SIG-M5 treated with dmso at 0.1 percent for 504 hours (cell line): ENCODE measurements at regions not wholly inside any gene's neighbourhood (a gene's known extent, or its start where the extent isn't known, plus 50 kb on each side); places are given as distances from the start of the nearest gene placed in this dataset.
A peak's percentile ranks its signal among the peaks of the same experiment; 100 is the strongest.
"Not testable (repeated sequence)": the region's sequence is repeated elsewhere in the genome, so short reads cannot be mapped to it uniquely, and the experiment has no call there.

Experiments
- DNase-seq: peaks from one replicate; lab custom pipeline; 2025; ENCODE audit not compliant: unreplicated experiment; lab: John Stamatoyannopoulos, UW

- no peak for DNase-seq
Measured at GRCh38 chr10:30765022-30765615, 135.6 kb upstream of the LYZL2 start.

DNA sequence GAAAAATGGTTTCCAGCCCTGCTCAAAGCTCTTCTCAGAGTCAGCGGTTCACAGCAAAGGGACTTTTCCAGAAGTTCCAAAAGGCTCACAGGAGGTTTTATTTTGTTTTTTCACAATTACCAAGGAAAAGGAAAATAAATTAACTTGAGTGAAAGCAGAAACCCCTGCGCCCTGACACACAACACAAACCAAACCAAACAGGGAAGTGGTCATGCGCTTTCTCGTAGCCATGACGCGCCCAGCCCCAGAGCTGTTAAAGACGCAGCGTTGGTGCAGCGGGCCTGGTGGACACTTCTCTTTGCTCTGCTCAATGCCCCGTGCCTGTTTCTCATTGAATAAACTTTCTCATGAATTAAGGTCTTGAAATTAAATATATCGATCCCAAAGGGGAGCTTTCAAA is 134.4 kb upstream of the LYZL2 start:
- DNase-seq, result no peak

DNA sequence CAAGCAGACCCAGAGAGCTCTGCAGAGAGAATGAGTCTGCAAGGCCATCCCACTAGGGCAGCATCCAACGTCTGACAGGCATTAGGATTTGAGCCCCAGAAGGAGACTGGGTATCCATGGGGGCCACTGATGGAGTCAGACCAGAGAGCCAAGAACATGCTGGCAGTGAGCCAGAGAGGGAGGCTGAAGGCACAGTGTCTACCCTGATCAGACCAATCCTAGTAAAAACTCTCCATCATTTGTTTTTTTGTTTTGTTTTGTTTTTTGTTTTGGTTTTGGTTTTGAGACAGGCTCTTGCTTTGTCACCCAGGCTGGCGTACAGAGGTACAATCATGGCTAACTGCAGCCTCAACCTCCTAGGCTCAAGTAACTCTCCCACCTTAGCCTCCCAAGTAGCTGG is 133.1 kb upstream of the LYZL2 start:
- DNase-seq, result no peak

DNA sequence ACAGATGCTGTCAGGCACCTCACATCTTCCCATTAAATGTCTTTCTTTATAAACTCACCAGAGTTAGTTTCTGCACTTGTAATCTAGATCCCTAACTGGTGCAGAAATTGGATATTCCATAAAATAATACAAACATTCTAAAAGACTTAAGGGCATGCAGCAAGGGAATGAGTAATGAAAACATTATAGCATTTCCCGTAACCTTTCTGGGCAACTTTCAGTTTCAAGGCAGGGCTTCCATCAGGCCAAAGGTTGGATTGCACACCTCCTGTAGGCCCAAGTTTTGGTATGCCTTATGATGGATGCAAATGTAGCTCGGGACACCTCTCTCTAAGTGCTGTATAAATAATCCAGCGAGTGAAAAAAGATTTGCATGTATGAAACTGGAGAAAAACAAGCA is 129.9 kb upstream of the LYZL2 start:
- DNase-seq, result no peak

DNA sequence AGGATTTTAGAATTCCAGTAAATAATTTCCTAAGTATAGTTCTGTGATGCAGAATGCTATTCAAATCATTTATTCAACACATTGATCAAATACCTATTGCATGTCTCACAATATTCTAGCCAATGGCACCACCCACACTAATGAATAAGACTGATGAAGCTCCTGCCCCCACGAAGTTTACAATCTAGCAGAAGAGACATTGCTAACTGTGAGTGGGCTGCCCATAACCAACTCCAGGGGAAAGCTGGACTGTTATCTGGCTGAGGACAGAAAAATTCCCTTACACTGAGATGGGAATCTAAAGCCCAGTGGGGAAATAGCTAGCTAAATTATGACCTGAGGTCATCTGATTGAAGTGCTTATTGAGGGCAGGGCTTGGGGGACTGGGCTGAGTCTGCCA is 128.8 kb upstream of the LYZL2 start:
- DNase-seq, result no peak

DNA sequence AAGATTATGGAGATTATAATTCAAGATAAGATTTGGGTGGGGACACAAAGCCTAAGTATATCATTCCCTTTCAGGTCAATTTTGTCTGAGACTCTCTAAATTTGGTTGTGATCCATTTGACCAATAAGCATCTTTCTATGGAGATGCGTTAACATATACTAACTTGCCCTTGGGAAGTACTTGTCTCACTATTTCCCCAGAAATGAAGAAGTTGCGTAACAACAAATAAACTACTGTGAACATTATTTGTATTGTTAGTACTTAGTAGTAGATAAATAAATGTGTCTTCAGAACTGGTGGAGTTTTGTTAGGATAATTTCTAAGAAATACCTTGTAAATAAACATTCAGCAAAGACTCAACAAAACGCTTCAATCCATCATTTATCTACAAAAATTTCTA is 127.3 kb upstream of the LYZL2 start:
- no peak for DNase-seq

- DNase-seq, result no peak
Measured at GRCh38 chr10:30756151-30756550, 126.6 kb upstream of the LYZL2 start.

- no peak for DNase-seq
Measured at GRCh38 chr10:30755441-30755953, 125.9 kb upstream of the LYZL2 start.

GRCh38 chr10:30752481-30752881 is 122.9 kb upstream of the LYZL2 start:
- no peak for DNase-seq

DNA sequence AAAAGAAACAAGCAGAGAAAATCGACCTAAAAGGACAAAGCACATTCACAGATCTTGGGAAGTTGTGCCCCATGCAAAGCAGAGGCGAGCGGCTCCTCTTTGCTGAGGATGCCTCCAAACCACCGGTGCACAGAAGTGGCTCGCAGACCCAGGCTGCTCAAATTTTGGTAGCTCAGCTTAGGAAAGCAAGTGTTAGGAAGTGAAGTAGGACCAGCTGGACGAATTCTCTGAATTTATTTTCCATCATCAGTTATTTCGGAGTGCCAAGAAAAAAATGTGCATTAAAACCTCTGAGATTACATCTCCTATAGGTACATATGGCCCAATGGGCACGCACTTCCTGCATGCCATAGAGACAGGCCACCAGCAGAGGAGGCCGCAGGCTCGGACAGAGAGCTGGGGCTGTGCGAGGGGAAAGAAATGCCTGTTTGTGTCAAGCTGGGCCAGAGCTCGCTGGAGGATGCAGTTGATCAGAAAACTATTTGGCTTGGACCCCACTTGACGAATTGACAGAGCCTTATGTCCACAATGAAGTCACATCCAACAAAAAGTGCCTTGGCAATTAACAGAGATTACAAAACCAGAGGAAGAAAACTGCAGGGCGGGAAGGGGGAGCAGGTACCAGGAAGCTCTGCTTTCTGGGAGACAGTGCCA is 122.3 kb upstream of the LYZL2 start:
- peak; percentile 48 for DNase-seq

DNA sequence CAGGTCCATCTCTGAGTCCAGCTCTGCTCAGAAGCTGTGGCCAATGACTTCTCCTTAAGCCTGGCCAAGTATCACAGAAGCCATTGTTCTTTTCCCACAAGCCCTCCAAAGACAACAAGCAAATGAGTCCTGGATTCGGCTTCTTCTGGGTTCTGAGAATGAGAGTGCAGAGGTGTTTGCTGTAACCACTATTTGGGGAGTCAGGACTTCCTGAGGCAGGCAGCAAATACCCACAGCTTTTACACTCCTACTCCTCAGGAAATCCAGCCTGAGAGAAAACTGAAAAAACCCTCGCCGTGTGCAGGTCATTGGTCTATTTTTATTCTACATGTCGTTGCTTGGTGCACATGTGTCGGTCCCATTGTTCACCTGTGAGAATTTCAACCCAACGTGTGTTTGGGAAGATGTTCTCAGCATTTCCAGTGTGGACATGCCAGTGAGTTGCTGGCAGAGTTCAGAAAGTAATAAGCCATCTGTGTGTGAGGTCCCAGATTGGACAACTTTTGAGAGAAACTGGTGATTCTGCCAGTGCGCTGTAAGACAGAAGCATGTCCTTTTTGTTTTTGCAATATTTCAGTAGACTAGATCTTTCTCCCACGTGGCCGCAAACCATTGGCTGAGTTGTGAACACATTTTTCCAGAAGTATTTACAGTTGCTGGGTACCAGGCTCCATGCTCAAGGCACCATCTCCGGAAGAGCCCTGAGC is 121.6 kb upstream of the LYZL2 start:
- no peak for DNase-seq

GRCh38 chr10:30749385-30749784 is 119.8 kb upstream of the LYZL2 start:
- no peak for DNase-seq

DNA sequence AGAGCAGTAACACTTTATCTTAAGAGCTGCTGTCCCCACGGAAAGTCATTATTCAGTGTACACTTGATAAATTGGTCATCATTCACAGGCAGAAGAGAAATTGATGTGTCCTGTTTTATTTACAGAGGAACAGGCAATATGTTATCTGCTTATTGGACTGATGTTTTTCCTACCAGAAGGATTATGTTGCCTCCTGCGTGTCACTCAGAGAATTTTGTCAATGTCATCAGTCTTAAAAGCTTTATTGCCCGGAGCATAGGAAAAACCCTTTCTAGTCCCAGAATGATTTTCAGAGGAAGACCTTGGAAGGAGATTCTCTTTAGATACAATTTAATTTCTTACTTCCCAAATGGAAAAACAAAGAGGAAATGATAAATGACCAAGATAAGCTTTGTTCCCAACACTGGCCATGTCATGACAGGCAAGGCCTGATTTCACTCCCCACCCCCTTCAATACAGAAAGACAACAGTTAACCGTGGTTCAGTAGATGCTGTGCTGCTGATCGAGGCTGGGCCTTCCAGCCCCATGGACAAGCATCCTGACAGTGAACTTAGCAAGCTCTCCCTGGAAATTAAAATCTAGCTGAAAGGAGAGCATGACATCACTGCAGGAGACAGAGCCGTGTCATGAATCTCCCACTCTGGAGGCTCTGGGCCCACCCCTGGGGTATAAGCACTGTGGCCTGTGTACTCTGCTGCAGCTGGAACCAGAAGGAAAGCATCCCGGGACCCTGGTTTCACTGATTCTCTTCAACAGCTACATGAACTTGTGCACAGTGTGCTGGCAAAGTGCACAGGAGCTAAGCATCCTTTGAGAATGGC is 118.8 kb upstream of the LYZL2 start:
- DNase-seq, result no peak

GRCh38 chr10:30747633-30748032 is 118.1 kb upstream of the LYZL2 start:
- DNase-seq, result no peak

DNA sequence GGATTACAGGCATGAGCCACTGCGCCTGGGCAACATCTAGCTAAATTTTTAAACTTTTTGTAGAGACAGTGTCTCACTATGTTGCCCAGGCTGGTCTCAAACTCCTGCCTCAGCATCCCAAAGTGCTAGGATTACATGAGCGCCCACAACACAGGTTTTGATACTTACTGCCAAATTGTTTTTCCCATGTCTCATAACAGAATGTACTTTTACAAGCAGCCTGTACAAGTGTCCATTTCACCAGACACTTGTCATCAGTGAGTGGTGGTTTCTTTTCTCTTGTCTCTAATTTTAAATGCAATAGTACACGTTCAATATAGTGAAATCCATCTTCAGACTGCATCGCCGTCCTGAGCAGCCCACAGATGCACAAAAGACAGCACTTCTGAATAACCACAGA is 116.4 kb upstream of the LYZL2 start:
- no peak for DNase-seq

GRCh38 chr10:30744106-30744505 is 114.6 kb upstream of the LYZL2 start:
- no peak for DNase-seq

GRCh38 chr10:30743586-30743985 is 114.0 kb upstream of the LYZL2 start:
- no peak for DNase-seq

DNA sequence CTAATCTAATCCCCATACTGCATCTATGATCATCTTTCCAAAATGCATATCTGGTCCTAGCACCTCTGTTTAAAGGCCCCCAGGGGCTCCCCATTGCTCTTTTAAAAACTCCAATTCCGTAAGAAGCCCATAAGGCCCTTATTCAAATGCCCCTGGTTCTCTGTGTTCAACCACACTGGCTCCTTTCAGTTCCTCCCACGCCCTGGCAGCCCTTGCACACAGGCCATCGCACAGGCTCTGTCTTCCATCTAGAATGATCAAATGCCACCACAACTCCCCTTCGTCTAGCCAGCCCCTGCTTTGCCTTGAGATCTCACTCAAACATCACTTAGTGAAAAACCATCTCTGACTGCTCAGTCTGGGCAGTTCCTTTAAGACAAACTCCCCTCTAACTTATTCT is 112.9 kb upstream of the LYZL2 start:
- no peak for DNase-seq

- DNase-seq, result not testable (repeated sequence)
Measured at GRCh38 chr10:30740774-30741173, 111.2 kb upstream of the LYZL2 start.

- no peak for DNase-seq
Measured at GRCh38 chr10:30738416-30738815, 108.9 kb upstream of the LYZL2 start.

GRCh38 chr10:30737931-30738391 is 108.4 kb upstream of the LYZL2 start:
- DNase-seq, result no peak
